Endothelial cell of umbilical vein (primary cell): ENCODE measurements at regions not wholly inside any gene's neighbourhood (a gene's known extent, or its start where the extent isn't known, plus 50 kb on each side); places are given as distances from the start of the nearest gene placed in this dataset.

Experiments used
- BruUV-seq: library from RNA; stranded (reverse); fragments of 400-500 nt; replicated peaks from 2 replicates; lab custom pipeline; 2021; lab: Mats Ljungman, UMichigan
- CTCF ChIA-PET: fragments of 300-600, 350-600 bp; sonication (Branson Sonifier 250); formaldehyde crosslinking; loops from one replicate; lab custom pipeline; 2021; ENCODE audit warnings: antibody characterized with exemption, inconsistent platforms; lab: Charles Lee
- POLR2A ChIA-PET: fragments of 300-600, 350-600 bp; sonication (Branson Sonifier 250); formaldehyde crosslinking; loops from one replicate; lab custom pipeline; 2021; ENCODE audit warnings: antibody characterized with exemption, inconsistent platforms; lab: Charles Lee
- DNase-seq: peaks from one replicate; pipeline ENCODE4 v3.0.0-alpha.2; 2011; ENCODE audit warnings: low read depth, low spot score
- FAIRE-seq: peaks from 2 replicates; lab custom pipeline; 2011; peaks lifted over from hg19 to GRCh38; lab: Jason Lieb, UNC
- H2AFZ ChIP-seq: 2 replicates; pipeline ENCODE4 v1.6.0; 2012; ENCODE audit warnings: low read depth, low read length, control low read depth, inconsistent platforms
- H3K27ac ChIP-seq: 2 replicates; pipeline ENCODE4 v1.5.1; 2011; ENCODE audit warnings: low read depth, mild to moderate bottlenecking, control low read depth, low read length, moderate library complexity; ENCODE audit not compliant: insufficient read depth
- H3K27me3 ChIP-seq, 2 experiments: 2 replicates each; pipeline versions ENCODE4 v1.6.0 to v1.6.1; 2011; ENCODE audit warnings: low read length in 2 of 2, mixed read lengths in 1 of 2; ENCODE audit not compliant: control insufficient read depth in 2 of 2, insufficient read depth in 2 of 2
- H3K36me3 ChIP-seq, 2 experiments: 2 replicates in 1 of 2; 3 replicates in 1 of 2; pipeline ENCODE4 v1.5.1; 2011; ENCODE audit warnings: low read length in 2 of 2, mild to moderate bottlenecking in 1 of 2, moderate library complexity in 1 of 2; ENCODE audit not compliant: control insufficient read depth in 2 of 2, insufficient read depth in 2 of 2; ENCODE audit errors: extremely low read depth in 1 of 2
- H3K4me1 ChIP-seq: 3 replicates; pipeline ENCODE4 v1.5.1; 2011; ENCODE audit warnings: mild to moderate bottlenecking, low read length; ENCODE audit not compliant: control insufficient read depth, insufficient read depth; ENCODE audit errors: extremely low read depth
- H3K4me2 ChIP-seq: 2 replicates; pipeline ENCODE4 v1.6.1; 2011; ENCODE audit warnings: low read length, control low read depth, mixed read lengths; ENCODE audit not compliant: insufficient read depth
- H3K4me3 ChIP-seq, 3 experiments: fragments of 200-600 bp in 1 of 3; sonication (generic), shearing (Covaris generic) in 1 of 3; replicated peaks in 1 of 3; 2 replicates each; pipeline ENCODE4 v1.5.1; 2011 to 2016; ENCODE audit warnings: control low read depth in 3 of 3, low read length in 3 of 3, mild to moderate bottlenecking in 2 of 3, inconsistent platforms in 1 of 3, low read depth in 1 of 3, moderate library complexity in 1 of 3; ENCODE audit not compliant: insufficient read depth in 1 of 3
- H3K79me2 ChIP-seq: 2 replicates; pipeline ENCODE4 v1.6.0; 2012; ENCODE audit warnings: low read length, inconsistent platforms; ENCODE audit not compliant: control insufficient read depth, insufficient read depth
- H3K9ac ChIP-seq: replicated peaks from 2 replicates; pipeline ENCODE3; 2011; ENCODE audit warnings: low read length, control low read depth; ENCODE audit not compliant: insufficient read depth; ENCODE audit errors: extremely low read depth
- H3K9me1 ChIP-seq: replicated peaks from 3 replicates; pipeline ENCODE4 v1.6.0; 2011; ENCODE audit warnings: mild to moderate bottlenecking, low read length; ENCODE audit not compliant: control insufficient read depth, insufficient read depth; ENCODE audit errors: extremely low read depth
- H3K9me3 ChIP-seq: replicated peaks from 2 replicates; pipeline ENCODE4 v1.5.1; 2012; ENCODE audit warnings: low read length, inconsistent platforms; ENCODE audit not compliant: control insufficient read depth, insufficient read depth
- H4K20me1 ChIP-seq: replicated peaks from 2 replicates; pipeline ENCODE3; 2011; ENCODE audit warnings: mild to moderate bottlenecking, low read length; ENCODE audit not compliant: control insufficient read depth, insufficient read depth; ENCODE audit errors: extremely low read depth
- EZH2 ChIP-seq: IDR thresholded peaks from 2 replicates; pipeline ENCODE4 v1.6.1; 2012; ENCODE audit warnings: borderline replicate concordance, low read depth, mild to moderate bottlenecking, moderate library complexity, low read length, inconsistent platforms; ENCODE audit not compliant: severe bottlenecking
- FOS ChIP-seq: IDR thresholded peaks from 2 replicates; pipeline ENCODE4 v1.6.1; 2011; ENCODE audit warnings: mild to moderate bottlenecking, low read length, moderate library complexity, borderline replicate concordance; ENCODE audit not compliant: insufficient read depth
- GATA2 ChIP-seq: IDR thresholded peaks from 2 replicates; pipeline ENCODE4 v1.7.0; 2011; ENCODE audit warnings: low read depth, mild to moderate bottlenecking, moderate library complexity, mixed read lengths, low read length; ENCODE audit not compliant: insufficient read length, insufficient read depth
- JUN ChIP-seq: IDR thresholded peaks from 2 replicates; pipeline ENCODE4 v1.6.1; 2011; ENCODE audit warnings: borderline replicate concordance, low read depth; ENCODE audit not compliant: insufficient read length, insufficient read depth
- MYC ChIP-seq: IDR thresholded peaks from one replicate; pipeline ENCODE4 v1.6.1; 2011; ENCODE audit warnings: mild to moderate bottlenecking, low read depth, low read length
- POLR2A ChIP-seq: IDR thresholded peaks from 2 replicates; pipeline ENCODE4 v1.6.1; 2012; ENCODE audit warnings: low read depth, mild to moderate bottlenecking, control low read depth, low read length
- POLR2AphosphoS5 ChIP-seq: IDR thresholded peaks from 2 replicates; pipeline ENCODE4 v1.6.1; 2012; ENCODE audit warnings: low read depth, mild to moderate bottlenecking, control low read depth, low read length, moderate library complexity; ENCODE audit not compliant: insufficient read depth
- dilution Hi-C: fragments of 300-500 bp; cut with MboI; formaldehyde crosslinking; loops from one replicate; pipeline ENCODE4 v1.15.0; 2019; ENCODE audit warnings: low sequenced_read_pairs; ENCODE audit not compliant: extremely low pct_ligation_motif_present
- intact Hi-C: fragments of 100-400 bp; cut with micrococcal nuclease; formaldehyde crosslinking; loops from one replicate; pipeline ENCODE4 v1.10.0; 2022
- TF ChIP-seq, protein P1 (sequence below), 2 donors: IDR thresholded peaks; 1 replicate in 1 of 2; 2 replicates in 1 of 2; pipeline ENCODE4 v1.5.1; 2011; ENCODE audit warnings: low read length in 2 of 2, mild to moderate bottlenecking in 2 of 2, moderate library complexity in 2 of 2, control low read depth in 1 of 2, inconsistent platforms in 1 of 2, low read depth in 1 of 2; ENCODE audit not compliant: insufficient read depth in 1 of 2; ENCODE audit errors: extremely low read depth in 1 of 2
- TF ChIP-seq, protein P2 (sequence below): IDR thresholded peaks from 2 replicates; pipeline ENCODE4 v1.6.1; 2011; ENCODE audit not compliant: insufficient read depth, insufficient read length

DNA sequence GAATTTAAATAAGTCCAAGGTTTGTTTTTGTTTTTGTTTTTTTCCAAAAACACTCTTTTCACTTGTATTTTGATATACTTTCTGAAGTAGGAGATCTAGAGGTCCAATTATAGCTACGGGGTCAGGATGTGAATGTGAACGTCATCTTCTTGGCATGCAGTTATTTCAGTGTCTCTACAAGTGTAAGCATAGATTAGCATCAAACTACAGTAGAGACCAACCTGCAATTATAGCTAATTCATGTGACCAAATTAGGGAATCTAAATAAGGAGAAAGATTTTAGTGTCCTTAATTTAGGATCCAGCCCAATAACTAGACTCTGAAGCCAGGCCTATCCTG, 107.3 kb upstream of the PALMD start:
- no peaks in the 10 kb centered on the region for H3K79me2 ChIP-seq
- intact Hi-C loops (no loop called here), dilution Hi-C loops (no loop called here)
- no peak overlapping the region for H2AFZ ChIP-seq
- H3K27ac ChIP-seq, result no peak overlapping the region
- FAIRE-seq (no peak), DNase-seq (no peak)
- no peak overlapping the region for H3K4me2 ChIP-seq
- no peaks in the 10 kb centered on the region for H4K20me1 ChIP-seq
- CTCF ChIA-PET, result interaction anchor here (1.2 kb wide), 1 partner anchor 11 kb away, joined by 6 read pairs; no protein-coding TSS in a partner anchor
- POLR2A ChIA-PET, result no interaction called here
- no peaks in the 10 kb centered on the region for H3K36me3 ChIP-seq
- peaks cover 18% of the 10 kb centered on the region for H3K4me1 ChIP-seq
- H3K9me1 ChIP-seq, result no peaks in the 10 kb centered on the region
- no peaks in the 10 kb centered on the region for H3K27me3 ChIP-seq
- BruUV-seq, result no TSS peak
- no peak overlapping the region for H3K4me3 ChIP-seq
- no peak overlapping the region for H3K9ac ChIP-seq
- TF ChIP-seq POLR2AphosphoS5, result no peak
- TF ChIP-seq EZH2, result no peak
- TF ChIP-seq, protein P1, sequence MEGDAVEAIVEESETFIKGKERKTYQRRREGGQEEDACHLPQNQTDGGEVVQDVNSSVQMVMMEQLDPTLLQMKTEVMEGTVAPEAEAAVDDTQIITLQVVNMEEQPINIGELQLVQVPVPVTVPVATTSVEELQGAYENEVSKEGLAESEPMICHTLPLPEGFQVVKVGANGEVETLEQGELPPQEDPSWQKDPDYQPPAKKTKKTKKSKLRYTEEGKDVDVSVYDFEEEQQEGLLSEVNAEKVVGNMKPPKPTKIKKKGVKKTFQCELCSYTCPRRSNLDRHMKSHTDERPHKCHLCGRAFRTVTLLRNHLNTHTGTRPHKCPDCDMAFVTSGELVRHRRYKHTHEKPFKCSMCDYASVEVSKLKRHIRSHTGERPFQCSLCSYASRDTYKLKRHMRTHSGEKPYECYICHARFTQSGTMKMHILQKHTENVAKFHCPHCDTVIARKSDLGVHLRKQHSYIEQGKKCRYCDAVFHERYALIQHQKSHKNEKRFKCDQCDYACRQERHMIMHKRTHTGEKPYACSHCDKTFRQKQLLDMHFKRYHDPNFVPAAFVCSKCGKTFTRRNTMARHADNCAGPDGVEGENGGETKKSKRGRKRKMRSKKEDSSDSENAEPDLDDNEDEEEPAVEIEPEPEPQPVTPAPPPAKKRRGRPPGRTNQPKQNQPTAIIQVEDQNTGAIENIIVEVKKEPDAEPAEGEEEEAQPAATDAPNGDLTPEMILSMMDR (IDR thresholded peaks at IDR 0.05; ENCODE audit: extremely low read depth in 1 of 2, insufficient read depth in 1 of 2, low read depth in 1 of 2, low read length in 2 of 2), result no peak
- no peak for TF ChIP-seq MYC
- TF ChIP-seq POLR2A, result no peak
- TF ChIP-seq, protein P2, sequence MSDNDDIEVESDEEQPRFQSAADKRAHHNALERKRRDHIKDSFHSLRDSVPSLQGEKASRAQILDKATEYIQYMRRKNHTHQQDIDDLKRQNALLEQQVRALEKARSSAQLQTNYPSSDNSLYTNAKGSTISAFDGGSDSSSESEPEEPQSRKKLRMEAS, result no peak
- TF ChIP-seq FOS, result no peak
- TF ChIP-seq GATA2, result no peak
- TF ChIP-seq JUN, result no peak
- H3K9me3 ChIP-seq, result no peaks in the 10 kb centered on the region
